Eye (tissue), 1 donor: ENCODE measurements at regions not wholly inside any gene's neighbourhood (a gene's known extent, or its start where the extent isn't known, plus 50 kb on each side); places are given as distances from the start of the nearest gene placed in this dataset.
"Not testable (repeated sequence)": the region's sequence is repeated elsewhere in the genome, so short reads cannot be mapped to it uniquely, and the experiment has no call there.

Source experiments
- DNase-seq: peaks from one replicate; pipeline ENCODE4 v3.0.0-alpha.2; 2015

GRCh38 chr12:28994179-28994715 is 154.8 kb upstream of the FAR2 start:
- no peak for DNase-seq

GRCh38 chr12:28996688-28997087 is 152.4 kb upstream of the FAR2 start:
- no peak for DNase-seq

GRCh38 chr12:28998662-28999120 is 150.4 kb upstream of the FAR2 start:
- peak; percentile 53 for DNase-seq

GRCh38 chr12:29004066-29004935 is 144.8 kb upstream of the FAR2 start:
- DNase-seq = no peak

GRCh38 chr12:29004936-29005304 is 144.2 kb upstream of the FAR2 start:
- no peak for DNase-seq

GRCh38 chr12:29008786-29009185 is 140.3 kb upstream of the FAR2 start:
- DNase-seq = no peak

- DNase-seq = no peak
Observed at GRCh38 chr12:29012673-29013072, 136.4 kb upstream of the FAR2 start.

- DNase-seq = not testable (repeated sequence)
Observed at GRCh38 chr12:29017532-29017931, 131.5 kb upstream of the FAR2 start.

GRCh38 chr12:29023436-29024076 is 125.5 kb upstream of the FAR2 start:
- DNase-seq = no peak

- no peak for DNase-seq
Observed at GRCh38 chr12:29024117-29024516, 125.0 kb upstream of the FAR2 start.

GRCh38 chr12:29025937-29026336 is 123.1 kb upstream of the FAR2 start:
- no peak for DNase-seq

GRCh38 chr12:29026419-29026818 is 122.7 kb upstream of the FAR2 start:
- no peak for DNase-seq

GRCh38 chr12:29029484-29029883 is 119.6 kb upstream of the FAR2 start:
- DNase-seq = not testable (repeated sequence)

GRCh38 chr12:29030006-29030405 is 119.1 kb upstream of the FAR2 start:
- no peak for DNase-seq

GRCh38 chr12:29032446-29032845 is 116.6 kb upstream of the FAR2 start:
- no peak for DNase-seq

- DNase-seq = no peak
Observed at GRCh38 chr12:29033519-29033918, 115.6 kb upstream of the FAR2 start.

GRCh38 chr12:29035112-29035511 is 114.0 kb upstream of the FAR2 start:
- no peak for DNase-seq

GRCh38 chr12:29039013-29039412 is 110.1 kb upstream of the FAR2 start:
- DNase-seq = peak; percentile 64

- no peak for DNase-seq
Observed at GRCh38 chr12:29041621-29042020, 107.5 kb upstream of the FAR2 start.

GRCh38 chr12:29043069-29043468 is 106.0 kb upstream of the FAR2 start:
- no peak for DNase-seq

GRCh38 chr12:29044799-29045198 is 104.3 kb upstream of the FAR2 start:
- no peak for DNase-seq

- DNase-seq = no peak
Observed at GRCh38 chr12:29048787-29049186, 100.3 kb upstream of the FAR2 start.

GRCh38 chr12:29050503-29050902 is 98.6 kb upstream of the FAR2 start:
- DNase-seq = no peak

GRCh38 chr12:29051221-29051620 is 97.9 kb upstream of the FAR2 start:
- DNase-seq = no peak
